HepG2 (cell line): ENCODE measurements at regions not wholly inside any gene's neighbourhood (a gene's known extent, or its start where the extent isn't known, plus 50 kb on each side); places are given as distances from the start of the nearest gene placed in this dataset.

Experiments
- ATAC-seq: fragments of 200-7000 bp; cut with Tn5 transposase; 3 replicates; pipeline ENCODE4 v1.9.1; 2020; ENCODE audit warnings: mild to moderate bottlenecking, moderate library complexity
- BruUV-seq: library from RNA; stranded (reverse); fragments of 400-500 nt; replicated peaks from 2 replicates; lab custom pipeline; 2021; lab: Mats Ljungman, UMichigan
- CTCF ChIA-PET: fragments of 300-600 bp; formaldehyde crosslinking; extraction: SDS; loops from one replicate; lab custom pipeline; 2021; ENCODE audit warnings: low total read pairs, inconsistent platforms, low intra/inter-chr PET ratio; lab: Yijun Ruan, JAX
- POLR2A ChIA-PET: fragments of 350-600 bp; sonication (Branson Sonifier 250); formaldehyde crosslinking; loops from one replicate; lab custom pipeline; 2020; ENCODE audit warnings: antibody characterized with exemption, inconsistent platforms; lab: Yijun Ruan, JAX
- DNase-seq: peaks from one replicate; pipeline ENCODE4 v3.0.0-alpha.2; 2015; ENCODE audit warnings: low spot score
- FAIRE-seq: peaks from 3 replicates; lab custom pipeline; 2011; peaks lifted over from hg19 to GRCh38; lab: Jason Lieb, UNC
- H2AFZ ChIP-seq: one replicate; pipeline ENCODE4 v1.6.1; 2011; ENCODE audit warnings: low read length, inconsistent platforms
- H3K27ac ChIP-seq: fragments of 300-600 bp; 3 replicates; pipeline ENCODE4 v1.8.0; 2011; ENCODE audit warnings: mixed run types, mild to moderate bottlenecking, mixed read lengths, low read length, inconsistent platforms; ENCODE audit not compliant: insufficient read depth; ENCODE audit errors: extremely low read length
- H3K27me3 ChIP-seq, 2 experiments: fragments of 200-600 bp in 1 of 2; 2 replicates in 1 of 2; 3 replicates in 1 of 2; pipeline versions ENCODE4 v1.6.0 to v1.8.0; 2011; ENCODE audit warnings: low read length in 2 of 2, mild to moderate bottlenecking in 2 of 2, moderate library complexity in 2 of 2, inconsistent platforms in 1 of 2; ENCODE audit not compliant: insufficient read depth in 2 of 2, control insufficient read depth in 1 of 2
- H3K36me3 ChIP-seq, 2 experiments: fragments of 200-600 bp in 1 of 2; replicated peaks in 1 of 2; 2 replicates in 1 of 2; 3 replicates in 1 of 2; pipeline versions ENCODE4 v1.5.1 to v1.8.0; 2011; ENCODE audit warnings: low read length in 2 of 2, inconsistent platforms in 1 of 2; ENCODE audit not compliant: insufficient read depth in 2 of 2, control insufficient read depth in 1 of 2
- H3K4me1 ChIP-seq: 2 replicates; pipeline ENCODE4 v1.5.1; 2012; ENCODE audit warnings: low read length, inconsistent platforms; ENCODE audit not compliant: insufficient read depth
- H3K4me2 ChIP-seq: 2 replicates; pipeline ENCODE4 v1.6.0; 2011; ENCODE audit warnings: low read depth, low read length, inconsistent platforms
- H3K4me3 ChIP-seq, 3 experiments: fragments of 200-600 bp in 1 of 3; sonication (generic), shearing (Covaris generic) in 1 of 3; replicated peaks in 1 of 3; 2 replicates each; pipeline ENCODE4 v1.5.1; 2011 to 2016; ENCODE audit warnings: low read length in 3 of 3, inconsistent platforms in 2 of 3, low read depth in 2 of 3, mild to moderate bottlenecking in 2 of 3, control low read depth in 1 of 3, mixed read lengths in 1 of 3; ENCODE audit not compliant: insufficient read depth in 1 of 3
- H3K79me2 ChIP-seq: one replicate; pipeline ENCODE4 v1.6.1; 2011; ENCODE audit warnings: low read length, inconsistent platforms; ENCODE audit not compliant: insufficient read depth
- H3K9ac ChIP-seq: 2 replicates; pipeline ENCODE4 v1.6.0; 2011; ENCODE audit warnings: mild to moderate bottlenecking, low read depth, low read length, inconsistent platforms; ENCODE audit not compliant: insufficient read depth
- H3K9me3 ChIP-seq: 2 replicates; pipeline ENCODE4 v1.5.1; 2012; ENCODE audit warnings: mild to moderate bottlenecking, low read length
- H4K20me1 ChIP-seq: 2 replicates; pipeline ENCODE4 v1.6.0; 2011; ENCODE audit warnings: inconsistent platforms, mild to moderate bottlenecking, low read length, moderate library complexity; ENCODE audit not compliant: insufficient read depth
- ELF1 ChIP-seq: sonication (generic); formaldehyde crosslinking; IDR thresholded peaks from 2 replicates; pipeline ENCODE4 v1.4.0; 2020; ENCODE audit warnings: missing genetic modification reagents
- FOXO1 ChIP-seq: sonication (generic); formaldehyde crosslinking; IDR thresholded peaks from 2 replicates; pipeline ENCODE4 v1.4.0; 2020; ENCODE audit warnings: missing genetic modification reagents
- GFI1 ChIP-seq: sonication (generic); formaldehyde crosslinking; IDR thresholded peaks from 2 replicates; pipeline ENCODE4 v1.5.0; 2020; ENCODE audit warnings: missing genetic modification reagents, mild to moderate bottlenecking, borderline replicate concordance
- GTF2F1 ChIP-seq: fragments of 150-350 bp; IDR thresholded peaks from 2 replicates; pipeline ENCODE4 v1.6.1; 2014; ENCODE audit warnings: low read length
- GZF1 ChIP-seq: sonication (generic); formaldehyde crosslinking; IDR thresholded peaks from 2 replicates; pipeline ENCODE4 v1.5.1; 2020; ENCODE audit warnings: mild to moderate bottlenecking, missing genetic modification reagents
- HNF4G ChIP-seq, 2 experiments: sonication (generic) in 1 of 2; formaldehyde crosslinking in 1 of 2; IDR thresholded peaks; 2 replicates each; pipeline versions ENCODE4 v1.4.0 to v1.6.1; 2011 to 2020; ENCODE audit warnings: borderline replicate concordance in 2 of 2, low read depth in 2 of 2, mild to moderate bottlenecking in 2 of 2, low read length in 1 of 2, missing genetic modification reagents in 1 of 2, moderate library complexity in 1 of 2
- HOXD1 ChIP-seq: sonication (generic); formaldehyde crosslinking; IDR thresholded peaks from 2 replicates; pipeline ENCODE4 v1.5.0; 2020; ENCODE audit warnings: missing genetic modification reagents
- PAF1 ChIP-seq: IDR thresholded peaks from 2 replicates; pipeline ENCODE4 v1.6.1; 2016; ENCODE audit warnings: missing genetic modification reagents, missing compliant biosample characterization
- POGZ ChIP-seq: sonication (generic); formaldehyde crosslinking; IDR thresholded peaks from 2 replicates; pipeline ENCODE4 v1.4.0; 2020; ENCODE audit warnings: mild to moderate bottlenecking, missing genetic modification reagents
- PPARG ChIP-seq: conservative IDR thresholded peaks from 2 replicates; pipeline ENCODE4 v1.6.1; 2016; ENCODE audit warnings: missing biosample characterization, missing genetic modification reagents
- TCF12 ChIP-seq, 2 experiments: fragments of 450-650 bp in 1 of 2; sonication (generic) in 1 of 2; formaldehyde crosslinking in 1 of 2; IDR thresholded peaks; 2 replicates each; pipeline versions ENCODE4 v1.6.1 to v1.8.0; 2017 to 2022; ENCODE audit warnings: antibody characterized with exemption in 1 of 2, mild to moderate bottlenecking in 1 of 2, missing genetic modification reagents in 1 of 2, moderate library complexity in 1 of 2
- ZC3H4 ChIP-seq: sonication (generic); formaldehyde crosslinking; IDR thresholded peaks from 2 replicates; pipeline ENCODE4 v1.4.0; 2020; ENCODE audit warnings: missing genetic modification reagents, borderline replicate concordance
- ZFP90 ChIP-seq: sonication (generic); formaldehyde crosslinking; IDR thresholded peaks from 2 replicates; pipeline ENCODE4 v1.8.0; 2022; ENCODE audit warnings: missing genetic modification reagents, mild to moderate bottlenecking, inconsistent platforms, borderline replicate concordance
- ZNF460 ChIP-seq: sonication (generic); formaldehyde crosslinking; IDR thresholded peaks from 2 replicates; pipeline ENCODE4 v1.5.1; 2020; ENCODE audit warnings: missing genetic modification reagents, mild to moderate bottlenecking, borderline replicate concordance
- ZZZ3 ChIP-seq: sonication (generic); formaldehyde crosslinking; IDR thresholded peaks from 2 replicates; pipeline ENCODE4 v1.4.0; 2020; ENCODE audit warnings: missing genetic modification reagents, mild to moderate bottlenecking, borderline replicate concordance
- WGBS: methylation state at CpG from one replicate; pipeline ENCODE4 v1.1.6; 2017; ENCODE audit warnings: low lambda C conversion rate; 5-methylcytosine and 5-hydroxymethylcytosine counted together
- in situ Hi-C: cut with HindIII; loops from 2 replicates; pipeline ENCODE4 v1.10.0; 2017; ENCODE audit warnings: low pct_unique_long_range_greater_than_20kb; ENCODE audit not compliant: extremely low pct_ligation_motif_present
- intact Hi-C: fragments of 100-400 bp; cut with micrococcal nuclease; formaldehyde crosslinking; loops from one replicate; pipeline ENCODE4 v1.10.0; 2022; ENCODE audit not compliant: unreplicated experiment
- TF ChIP-seq, protein P1 (sequence below): IDR thresholded peaks from 2 replicates; pipeline ENCODE4 v1.6.1; 2016; ENCODE audit warnings: low read depth, borderline replicate concordance
- TF ChIP-seq, protein P2 (sequence below): sonication (generic); formaldehyde crosslinking; IDR thresholded peaks from 2 replicates; pipeline ENCODE4 v1.8.0; 2022; ENCODE audit warnings: mild to moderate bottlenecking, missing genetic modification reagents; ENCODE audit not compliant: insufficient replicate concordance
- TF ChIP-seq, protein P3 (sequence below): sonication (generic); formaldehyde crosslinking; IDR thresholded peaks from 2 replicates; pipeline ENCODE4 v1.4.0; 2020; ENCODE audit warnings: missing genetic modification reagents, low read depth, mild to moderate bottlenecking, borderline replicate concordance
- TF ChIP-seq, protein P4 (sequence below): sonication (generic); formaldehyde crosslinking; IDR thresholded peaks from 2 replicates; pipeline ENCODE4 v1.9.0; 2022; ENCODE audit warnings: low read depth, missing genetic modification reagents

DNA sequence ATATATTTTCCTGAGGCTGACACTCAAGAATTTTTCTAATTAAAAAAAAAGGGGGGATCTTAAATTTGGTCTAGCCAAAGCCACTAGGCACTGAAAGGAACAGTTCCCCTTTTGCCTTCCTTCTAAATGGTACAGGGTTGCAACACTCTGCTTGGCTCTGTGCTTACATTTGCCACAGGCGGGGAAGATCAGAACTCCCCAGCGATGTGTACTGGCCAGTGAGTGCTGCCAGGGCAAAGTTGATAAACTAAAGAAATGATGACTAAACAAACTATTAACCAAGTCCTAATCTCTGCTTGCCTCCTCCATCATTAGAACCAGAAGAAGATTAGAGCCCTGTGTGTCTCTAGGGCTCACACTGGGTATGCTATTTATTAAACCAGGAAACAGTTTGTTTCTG, 75.3 kb upstream of the SCEL start:
- Histone ChIP-seq H3K4me2 (no peak overlapping the region), H3K27me3 (peaks cover 0 to 4% of the 10 kb centered on the region in 2 experiments; a peak in 1 of 5 replicates), H3K4me3 (no peak overlapping the region), H2AFZ (no peak overlapping the region), H3K4me1 (no peaks in the 10 kb centered on the region), H3K27ac (no peak overlapping the region), H3K9ac (no peak overlapping the region), H4K20me1 (no peaks in the 10 kb centered on the region), H3K9me3 (no peaks in the 10 kb centered on the region), H3K79me2 (no peaks in the 10 kb centered on the region), H3K36me3 (no peaks in the 10 kb centered on the region)
- TF ChIP-seq, protein P1, sequence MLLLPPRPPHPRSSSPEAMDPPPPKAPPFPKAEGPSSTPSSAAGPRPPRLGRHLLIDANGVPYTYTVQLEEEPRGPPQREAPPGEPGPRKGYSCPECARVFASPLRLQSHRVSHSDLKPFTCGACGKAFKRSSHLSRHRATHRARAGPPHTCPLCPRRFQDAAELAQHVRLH (CRISPR knock-in tag) = no peak
- TF ChIP-seq HNF4G (IDR thresholded peaks at IDR 0.05; ENCODE audit: borderline replicate concordance, low read depth, low read length) = no peak
- TF ChIP-seq HNF4G (CRISPR knock-in tag; IDR thresholded peaks at IDR 0.05; ENCODE audit: borderline replicate concordance, low read depth) = no peak
- TF ChIP-seq, protein P2, sequence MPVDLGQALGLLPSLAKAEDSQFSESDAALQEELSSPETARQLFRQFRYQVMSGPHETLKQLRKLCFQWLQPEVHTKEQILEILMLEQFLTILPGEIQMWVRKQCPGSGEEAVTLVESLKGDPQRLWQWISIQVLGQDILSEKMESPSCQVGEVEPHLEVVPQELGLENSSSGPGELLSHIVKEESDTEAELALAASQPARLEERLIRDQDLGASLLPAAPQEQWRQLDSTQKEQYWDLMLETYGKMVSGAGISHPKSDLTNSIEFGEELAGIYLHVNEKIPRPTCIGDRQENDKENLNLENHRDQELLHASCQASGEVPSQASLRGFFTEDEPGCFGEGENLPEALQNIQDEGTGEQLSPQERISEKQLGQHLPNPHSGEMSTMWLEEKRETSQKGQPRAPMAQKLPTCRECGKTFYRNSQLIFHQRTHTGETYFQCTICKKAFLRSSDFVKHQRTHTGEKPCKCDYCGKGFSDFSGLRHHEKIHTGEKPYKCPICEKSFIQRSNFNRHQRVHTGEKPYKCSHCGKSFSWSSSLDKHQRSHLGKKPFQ = no peak
- no peak for TF ChIP-seq HOXD1
- TF ChIP-seq PPARG (CRISPR knock-in tag) = no peak
- TF ChIP-seq PAF1 (CRISPR knock-in tag) = no peak
- no peak for TF ChIP-seq ZC3H4 (CRISPR knock-in tag)
- no peak for TF ChIP-seq GZF1 (CRISPR knock-in tag)
- TF ChIP-seq ELF1 (CRISPR knock-in tag) = no peak
- TF ChIP-seq, protein P3, sequence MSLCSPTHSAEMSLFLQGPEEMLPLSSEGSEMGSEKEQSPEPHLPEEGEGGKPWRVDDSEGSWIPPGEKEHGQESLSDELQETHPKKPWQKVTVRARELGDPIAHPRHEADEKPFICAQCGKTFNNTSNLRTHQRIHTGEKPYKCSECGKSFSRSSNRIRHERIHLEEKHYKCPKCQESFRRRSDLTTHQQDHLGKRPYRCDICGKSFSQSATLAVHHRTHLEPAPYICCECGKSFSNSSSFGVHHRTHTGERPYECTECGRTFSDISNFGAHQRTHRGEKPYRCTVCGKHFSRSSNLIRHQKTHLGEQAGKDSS (CRISPR knock-in tag) = no peak
- no peak for TF ChIP-seq ZNF460 (CRISPR knock-in tag)
- TF ChIP-seq ZFP90 (CRISPR knock-in tag) = no peak
- no peak for TF ChIP-seq GFI1 (CRISPR knock-in tag)
- TF ChIP-seq, protein P4, sequence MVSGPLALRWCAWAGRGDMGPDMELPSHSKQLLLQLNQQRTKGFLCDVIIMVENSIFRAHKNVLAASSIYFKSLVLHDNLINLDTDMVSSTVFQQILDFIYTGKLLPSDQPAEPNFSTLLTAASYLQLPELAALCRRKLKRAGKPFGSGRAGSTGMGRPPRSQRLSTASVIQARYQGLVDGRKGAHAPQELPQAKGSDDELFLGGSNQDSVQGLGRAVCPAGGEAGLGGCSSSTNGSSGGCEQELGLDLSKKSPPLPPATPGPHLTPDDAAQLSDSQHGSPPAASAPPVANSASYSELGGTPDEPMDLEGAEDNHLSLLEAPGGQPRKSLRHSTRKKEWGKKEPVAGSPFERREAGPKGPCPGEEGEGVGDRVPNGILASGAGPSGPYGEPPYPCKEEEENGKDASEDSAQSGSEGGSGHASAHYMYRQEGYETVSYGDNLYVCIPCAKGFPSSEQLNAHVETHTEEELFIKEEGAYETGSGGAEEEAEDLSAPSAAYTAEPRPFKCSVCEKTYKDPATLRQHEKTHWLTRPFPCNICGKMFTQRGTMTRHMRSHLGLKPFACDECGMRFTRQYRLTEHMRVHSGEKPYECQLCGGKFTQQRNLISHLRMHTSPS (CRISPR knock-in tag) = no peak
- no peak for TF ChIP-seq ZZZ3 (CRISPR knock-in tag)
- no peak for TF ChIP-seq FOXO1 (CRISPR knock-in tag)
- no peak for TF ChIP-seq TCF12 (IDR thresholded peaks at IDR 0.05)
- no peak for TF ChIP-seq TCF12 (CRISPR knock-in tag; IDR thresholded peaks at IDR 0.05)
- no peak for TF ChIP-seq POGZ (CRISPR knock-in tag)
- no peak for TF ChIP-seq GTF2F1
- no peak for FAIRE-seq
- no peak for DNase-seq
- POLR2A ChIA-PET = no interaction called here
- CTCF ChIA-PET = no interaction called here
- no peak for ATAC-seq
- BruUV-seq = no TSS peak
- in situ Hi-C loops (no loop called here), intact Hi-C loops (no loop called here)
- 6% methylated on average over 2 of the region's 2 CpGs for WGBS
